Brain microvascular endothelial cell (primary cell): ENCODE measurements at regions not wholly inside any gene's neighbourhood (a gene's known extent, or its start where the extent isn't known, plus 50 kb on each side); places are given as distances from the start of the nearest gene placed in this dataset.
"Not testable (repeated sequence)": the region's sequence is repeated elsewhere in the genome, so short reads cannot be mapped to it uniquely, and the experiment has no call there.

ENCODE experiments used
- DNase-seq: peaks from one replicate; pipeline ENCODE4 v3.0.0-alpha.2; 2020
- H3K27ac ChIP-seq: fragments of 250-450 bp; sonication (Bioruptor Pico); 2 replicates; pipeline ENCODE4 v1.5.1; 2020; ENCODE audit warnings: mild to moderate bottlenecking, moderate library complexity
- H3K27me3 ChIP-seq: fragments of 250-450 bp; sonication (Bioruptor Pico); replicated peaks from 2 replicates; pipeline ENCODE4 v1.5.1; 2020; ENCODE audit warnings: mild to moderate bottlenecking
- H3K36me3 ChIP-seq: fragments of 250-450 bp; sonication (Bioruptor Pico); replicated peaks from 2 replicates; pipeline ENCODE4 v1.5.1; 2020; ENCODE audit warnings: mild to moderate bottlenecking
- H3K4me3 ChIP-seq: 2 replicates; pipeline ENCODE4 v1.5.1; 2011; ENCODE audit warnings: low read depth, mild to moderate bottlenecking, control low read depth, low read length, moderate library complexity
- CTCF ChIP-seq: IDR thresholded peaks from 2 replicates; pipeline ENCODE4 v1.5.1; 2011; ENCODE audit warnings: low read depth, mild to moderate bottlenecking, moderate library complexity, low read length, control low read depth, inconsistent platforms; ENCODE audit errors: missing control alignments
- in situ Hi-C: cut with HindIII; loops from 2 replicates; pipeline ENCODE4 v1.10.0; 2017; ENCODE audit warnings: low sequenced_read_pairs, low pct_ligation_motif_present

DNA sequence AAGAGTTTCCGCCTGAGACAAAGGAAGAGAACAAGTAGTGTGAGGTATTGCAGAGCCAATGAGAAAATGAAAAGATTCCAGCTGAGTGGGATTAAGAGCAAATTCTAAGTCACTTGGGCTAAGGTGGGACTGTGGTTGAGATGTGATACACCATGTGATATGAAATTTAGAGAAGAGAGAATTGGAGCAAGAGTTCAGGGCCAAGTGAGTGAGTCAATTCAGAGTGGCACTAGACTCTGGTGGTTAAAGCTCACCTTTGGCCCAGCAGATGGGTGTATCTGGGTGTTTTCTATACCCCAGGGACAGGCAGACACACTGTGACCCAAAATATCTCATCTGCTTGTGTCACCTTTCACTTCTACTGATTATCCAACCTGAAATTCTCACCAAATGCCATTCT, 368.1 kb downstream of the KCNN2 start:
- no peak for TF ChIP-seq CTCF
- DNase-seq, result no peak
- H3K4me3 ChIP-seq, result no peak overlapping the region
- in situ Hi-C loops, result no loop called here
- H3K27me3 ChIP-seq, result no peaks in the 10 kb centered on the region
- no peak overlapping the region for H3K27ac ChIP-seq
- H3K36me3 ChIP-seq, result no peaks in the 10 kb centered on the region

DNA sequence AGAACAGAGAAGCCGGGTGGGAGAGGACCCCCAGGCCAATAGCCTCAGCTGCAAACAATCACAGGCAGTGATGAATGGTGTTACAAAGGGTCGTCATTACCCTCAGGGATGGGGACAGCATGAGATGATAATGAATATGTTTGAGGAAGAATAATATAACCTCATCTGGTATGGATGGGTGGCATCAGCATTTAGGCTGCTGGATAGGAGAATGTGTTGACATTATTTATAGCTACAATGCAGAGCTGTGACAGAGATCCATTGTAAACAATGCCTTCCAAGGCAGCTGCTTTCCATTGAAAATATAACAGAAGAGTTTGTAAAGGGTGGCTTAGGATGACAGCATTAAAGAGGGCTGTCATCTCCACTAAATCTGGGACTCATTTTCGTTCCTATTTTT, 365.5 kb downstream of the KCNN2 start:
- Histone ChIP-seq H3K27ac (no peak overlapping the region), H3K27me3 (no peaks in the 10 kb centered on the region), H3K36me3 (no peaks in the 10 kb centered on the region), H3K4me3 (no peak overlapping the region)
- in situ Hi-C loops, result no loop called here
- TF ChIP-seq CTCF, result no peak
- no peak for DNase-seq

DNA sequence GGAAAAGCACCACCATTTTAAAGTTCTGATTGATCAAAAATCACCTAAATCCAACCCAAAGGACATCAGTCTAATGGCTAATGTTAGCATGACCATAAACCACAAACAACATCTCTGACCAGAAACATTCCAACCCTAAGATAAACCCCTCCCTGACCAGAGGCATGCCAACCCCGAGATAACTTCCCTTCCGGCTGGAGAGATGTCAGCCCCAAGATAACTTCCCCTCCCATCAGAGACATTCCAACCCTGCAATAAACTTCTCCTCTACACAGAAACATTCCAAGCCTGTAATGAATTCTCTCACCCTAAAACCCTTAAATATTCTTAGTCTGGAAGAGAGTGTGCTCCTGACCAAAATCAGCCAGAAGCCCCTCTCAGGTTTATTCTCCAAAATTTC, 364.3 kb downstream of the KCNN2 start:
- no peak for TF ChIP-seq CTCF
- no peak for DNase-seq

DNA sequence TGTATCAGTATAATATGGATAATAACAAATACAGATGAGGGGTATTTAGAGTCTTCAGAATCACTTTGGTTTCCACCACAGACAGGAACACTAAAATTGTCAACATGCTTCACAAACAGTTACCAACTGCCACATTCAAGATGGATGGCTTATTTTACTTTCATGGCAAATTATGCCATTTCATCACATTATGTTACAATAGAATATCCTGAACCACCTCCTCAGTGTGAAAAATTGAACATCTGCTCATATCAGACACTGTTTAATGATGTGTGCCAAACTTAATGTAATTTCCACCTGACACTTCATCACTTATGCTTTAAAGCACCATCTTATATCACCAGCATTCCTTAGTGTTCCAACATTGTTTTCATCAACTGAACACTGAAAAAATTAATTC, 357.4 kb downstream of the KCNN2 start:
- Histone ChIP-seq H3K4me3 (no peak overlapping the region), H3K27me3 (no peaks in the 10 kb centered on the region), H3K27ac (no peak overlapping the region), H3K36me3 (no peaks in the 10 kb centered on the region)
- in situ Hi-C loops, result no loop called here
- DNase-seq, result no peak
- TF ChIP-seq CTCF, result no peak

More for the DNA sequence above, 364.3 kb downstream of the KCNN2 start:
- no peak overlapping the region for H3K4me3 ChIP-seq
- no peaks in the 10 kb centered on the region for H3K36me3 ChIP-seq
- no peaks in the 10 kb centered on the region for H3K27me3 ChIP-seq
- in situ Hi-C loops, result no loop called here
- H3K27ac ChIP-seq, result no peak overlapping the region

DNA sequence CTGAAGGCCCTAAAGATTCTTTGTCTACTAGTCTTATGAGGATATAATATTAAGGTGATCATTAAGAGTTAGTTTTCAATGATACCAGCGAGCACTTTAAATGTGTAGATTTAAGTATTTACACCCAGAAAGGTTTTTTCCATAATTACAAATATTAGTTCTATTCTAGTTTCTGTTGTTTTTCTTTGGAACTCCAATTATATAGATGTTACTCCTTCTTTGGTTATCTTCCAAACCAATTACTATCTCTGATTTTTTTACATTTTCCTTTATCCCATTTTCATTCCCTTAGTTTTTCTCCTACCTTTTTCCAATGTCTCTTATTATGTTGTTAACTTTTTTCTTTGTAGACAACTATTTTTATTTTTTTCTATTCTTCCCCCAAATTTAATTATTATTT, 355.1 kb downstream of the KCNN2 start:
- Histone ChIP-seq H3K36me3 (no peaks in the 10 kb centered on the region), H3K27me3 (no peaks in the 10 kb centered on the region), H3K27ac (no peak overlapping the region), H3K4me3 (no peak overlapping the region)
- no peak for TF ChIP-seq CTCF
- in situ Hi-C loops, result no loop called here
- no peak for DNase-seq

DNA sequence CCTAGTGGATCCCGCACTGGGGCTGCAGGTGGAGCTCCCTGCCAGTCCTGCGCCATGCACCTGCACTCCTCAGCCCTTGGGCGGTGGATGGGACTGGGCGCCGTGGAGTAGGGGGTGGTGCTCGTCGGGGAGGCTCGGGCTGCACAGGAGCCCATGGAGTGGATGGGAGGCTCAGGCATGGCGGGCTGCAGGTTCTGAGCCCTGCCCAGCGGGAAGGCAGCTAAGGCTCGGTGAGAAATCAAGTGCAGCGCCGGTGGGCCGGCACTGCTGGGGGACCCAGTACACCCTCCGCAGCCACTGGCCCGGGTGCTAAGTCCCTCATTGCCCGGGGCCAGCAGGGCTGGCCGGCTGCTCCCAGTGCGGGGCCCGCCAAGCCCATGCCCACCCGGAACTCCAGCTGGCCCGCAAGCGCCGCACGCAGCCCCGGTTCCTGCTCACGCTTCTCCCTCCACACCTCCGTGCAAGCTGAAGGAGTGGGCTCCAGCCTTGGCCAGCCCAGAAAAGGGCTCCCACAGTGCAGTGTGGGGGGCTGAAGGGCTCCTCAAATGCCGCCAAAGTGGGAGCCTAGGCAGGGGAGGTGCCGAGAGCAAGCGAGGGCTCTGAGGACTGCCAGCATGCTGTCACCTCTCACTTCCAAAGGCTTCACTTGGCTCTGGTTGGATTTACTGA, 342.5 kb downstream of the KCNN2 start:
- H3K27ac ChIP-seq, DNase-seq, H3K36me3 ChIP-seq, H3K4me3 ChIP-seq, in situ Hi-C loops, H3K27me3 ChIP-seq: not testable (repeated sequence)
